Choroid plexus epithelial cell (primary cell): ENCODE measurements at regions not wholly inside any gene's neighbourhood (a gene's known extent, or its start where the extent isn't known, plus 50 kb on each side); places are given as distances from the start of the nearest gene placed in this dataset.

Experiments
- DNase-seq: peaks from one replicate; pipeline ENCODE4 v3.0.0-alpha.2; 2010; ENCODE audit warnings: low read depth
- H3K4me3 ChIP-seq: 2 replicates; pipeline ENCODE4 v1.5.1; 2011; ENCODE audit warnings: low read depth, mild to moderate bottlenecking, control low read depth, low read length, moderate library complexity
- CTCF ChIP-seq: conservative IDR thresholded peaks from 2 replicates; pipeline ENCODE4 v1.5.1; 2011; ENCODE audit warnings: low read depth, mild to moderate bottlenecking, control low read depth, inconsistent platforms, low read length, moderate library complexity

GRCh38 chr2:107363806-107364205 is 462.9 kb upstream of the RGPD4 start:
- no peak for TF ChIP-seq CTCF

GRCh38 chr2:107364361-107364950 is 462.2 kb upstream of the RGPD4 start:
- no peak for TF ChIP-seq CTCF
- DNase-seq = peak; percentile 6
- no peak overlapping the region for H3K4me3 ChIP-seq

More at GRCh38 chr2:107363806-107364205, 462.9 kb upstream of the RGPD4 start:
- DNase-seq = no peak
- H3K4me3 ChIP-seq = no peak overlapping the region

- TF ChIP-seq CTCF = no peak
- DNase-seq = no peak
- no peak overlapping the region for H3K4me3 ChIP-seq
Measured at GRCh38 chr2:107374249-107374648, 452.4 kb upstream of the RGPD4 start.

GRCh38 chr2:107376909-107377308 is 449.8 kb upstream of the RGPD4 start:
- no peak for TF ChIP-seq CTCF
- no peak overlapping the region for H3K4me3 ChIP-seq
- no peak for DNase-seq

GRCh38 chr2:107380912-107381311 is 445.8 kb upstream of the RGPD4 start:
- DNase-seq = no peak
- TF ChIP-seq CTCF = no peak
- H3K4me3 ChIP-seq = no peak overlapping the region

DNA sequence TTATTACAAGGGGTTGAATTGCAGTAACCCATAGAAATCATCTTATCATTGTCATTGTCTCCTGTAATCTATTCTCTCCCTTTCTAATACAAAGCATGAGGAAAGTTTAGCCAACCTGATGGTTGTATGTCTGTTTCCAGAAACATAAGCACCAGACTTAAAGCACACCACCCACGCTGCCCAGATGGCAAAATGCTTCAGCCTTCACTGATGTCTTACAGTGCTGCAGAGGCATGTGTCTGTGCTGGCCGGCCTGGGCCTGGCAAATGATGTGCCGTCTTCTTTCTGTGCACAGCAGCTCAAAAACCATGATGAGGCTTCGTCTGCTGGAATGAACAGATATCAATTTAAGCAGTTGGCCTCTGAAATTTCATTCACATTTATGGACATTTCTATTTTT is 443.0 kb upstream of the RGPD4 start:
- TF ChIP-seq CTCF = no peak
- DNase-seq = no peak

GRCh38 chr2:107384422-107384821 is 442.3 kb upstream of the RGPD4 start:
- H3K4me3 ChIP-seq = no peak overlapping the region
- DNase-seq = no peak
- no peak for TF ChIP-seq CTCF

More for the DNA sequence above, 443.0 kb upstream of the RGPD4 start:
- H3K4me3 ChIP-seq = no peak overlapping the region
